H1 (cell line): ENCODE measurements at regions not wholly inside any gene's neighbourhood (a gene's known extent, or its start where the extent isn't known, plus 50 kb on each side); places are given as distances from the start of the nearest gene placed in this dataset.

ENCODE experiments used
- CTCF ChIA-PET: fragments of 300-600 bp; sonication (Branson Sonifier 250); formaldehyde crosslinking; loops from one replicate; lab custom pipeline; 2021; ENCODE audit not compliant: partially characterized antibody; lab: Charles Lee
- POLR2A ChIA-PET: fragments of 300-600 bp; sonication (Branson Sonifier 250); formaldehyde crosslinking; loops from one replicate; lab custom pipeline; 2021; ENCODE audit warnings: inconsistent platforms; ENCODE audit not compliant: partially characterized antibody; lab: Charles Lee
- DNase-seq, 2 experiments: peaks; one replicate each; pipeline versions ENCODE4 v3.0.0 to v3.0.0-alpha.2; 2010 to 2022; ENCODE audit warnings: low spot score in 2 of 2, low read depth in 1 of 2, mixed read lengths in 1 of 2
- FAIRE-seq: peaks from 2 replicates; lab custom pipeline; 2011; peaks lifted over from hg19 to GRCh38; lab: Jason Lieb, UNC
- H2AFZ ChIP-seq: 2 replicates; pipeline ENCODE4 v1.8.1; 2012; ENCODE audit warnings: low read length, inconsistent platforms
- H2AK5ac ChIP-seq: 2 replicates; pipeline ENCODE4 v1.6.1; 2013; ENCODE audit warnings: low read depth, low read length
- H2BK120ac ChIP-seq: replicated peaks from 2 replicates; pipeline ENCODE3; 2013; ENCODE audit warnings: low read depth, low read length, inconsistent platforms
- H2BK12ac ChIP-seq: 2 replicates; pipeline ENCODE4 v1.6.1; 2013; ENCODE audit warnings: low read depth, low read length
- H2BK15ac ChIP-seq: 2 replicates; pipeline ENCODE4 v1.6.1; 2013; ENCODE audit warnings: low read length
- H2BK20ac ChIP-seq: 2 replicates; pipeline ENCODE4 v1.6.1; 2013; ENCODE audit warnings: low read length
- H2BK5ac ChIP-seq: 2 replicates; pipeline ENCODE4 v1.6.1; 2013; ENCODE audit warnings: low read depth, low read length
- H3K14ac ChIP-seq: 2 replicates; pipeline ENCODE4 v1.6.1; 2013; ENCODE audit warnings: inconsistent platforms; ENCODE audit not compliant: insufficient read length
- H3K18ac ChIP-seq: 2 replicates; pipeline ENCODE4 v1.6.1; 2013; ENCODE audit warnings: low read length; ENCODE audit errors: extremely low read depth
- H3K23ac ChIP-seq: 2 replicates; pipeline ENCODE4 v1.6.1; 2013; ENCODE audit warnings: inconsistent platforms; ENCODE audit not compliant: insufficient read length
- H3K23me2 ChIP-seq: 2 replicates; pipeline ENCODE4 v1.6.1; 2013; ENCODE audit warnings: low read depth, low read length
- H3K27ac ChIP-seq: 2 replicates; pipeline ENCODE4 v1.6.1; 2011; ENCODE audit warnings: low read depth, low read length, inconsistent platforms
- H3K27me3 ChIP-seq, 4 experiments: replicated peaks in 1 of 4; 1 replicate in 1 of 4; 2 replicates in 3 of 4; pipeline versions ENCODE4 v1.6.1 to v1.8.1; 2011 to 2013; ENCODE audit warnings: low read length in 3 of 4, mild to moderate bottlenecking in 3 of 4, inconsistent platforms in 2 of 4, mixed read lengths in 2 of 4, moderate library complexity in 1 of 4; ENCODE audit not compliant: control insufficient read depth in 3 of 4, insufficient read depth in 3 of 4; ENCODE audit errors: extremely low read depth in 1 of 4
- H3K36me3 ChIP-seq, 4 experiments: 2 replicates each; pipeline versions ENCODE4 v1.6.1 to v1.8.1; 2011 to 2013; ENCODE audit warnings: mild to moderate bottlenecking in 4 of 4, low read length in 3 of 4, moderate library complexity in 2 of 4, control low read depth in 1 of 4, inconsistent platforms in 1 of 4; ENCODE audit not compliant: insufficient read depth in 4 of 4, control insufficient read depth in 2 of 4
- H3K4ac ChIP-seq: replicated peaks from 2 replicates; pipeline ENCODE3; 2013; ENCODE audit warnings: low read length, low read depth, mixed read lengths, inconsistent platforms; ENCODE audit not compliant: insufficient read length
- H3K4me1 ChIP-seq, 4 experiments: replicated peaks in 1 of 4; 1 replicate in 1 of 4; 2 replicates in 3 of 4; pipeline versions ENCODE4 v1.6.1 to v1.8.1; 2011 to 2013; ENCODE audit warnings: low read length in 3 of 4, inconsistent platforms in 2 of 4, mixed read lengths in 1 of 4; ENCODE audit not compliant: insufficient read depth in 4 of 4, control insufficient read depth in 3 of 4
- H3K4me2 ChIP-seq, 2 experiments: 2 replicates each; pipeline versions ENCODE4 v1.6.1 to v1.8.1; 2011 to 2013; ENCODE audit warnings: low read depth in 2 of 2, low read length in 2 of 2, control low read depth in 1 of 2, inconsistent platforms in 1 of 2, mild to moderate bottlenecking in 1 of 2; ENCODE audit not compliant: insufficient read depth in 1 of 2
- H3K4me3 ChIP-seq, 4 experiments: fragments of 200-600, 300-600 bp in 1 of 4; sonication (generic), shearing (Covaris generic), sonication (Bioruptor Twin) in 1 of 4; 2 replicates each; pipeline versions ENCODE4 v1.5.1 to v1.8.1; 2011 to 2016; ENCODE audit warnings: low read length in 4 of 4, low read depth in 3 of 4, control low read depth in 2 of 4, inconsistent platforms in 2 of 4, mild to moderate bottlenecking in 2 of 4, mixed read lengths in 1 of 4, moderate library complexity in 1 of 4; ENCODE audit not compliant: insufficient read depth in 2 of 4; ENCODE audit errors: extremely low read depth in 1 of 4
- H3K56ac ChIP-seq: replicated peaks from 2 replicates; pipeline ENCODE3; 2013; ENCODE audit warnings: low read depth, mild to moderate bottlenecking, mixed read lengths, low read length, inconsistent platforms; ENCODE audit not compliant: insufficient read length
- H3K79me1 ChIP-seq: 2 replicates; pipeline ENCODE4 v1.6.1; 2013; ENCODE audit warnings: low read depth, low read length, control low read depth
- H3K79me2 ChIP-seq, 2 experiments: 2 replicates each; pipeline versions ENCODE4 v1.6.1 to v1.8.1; 2012 to 2013; ENCODE audit warnings: low read length in 2 of 2, mild to moderate bottlenecking in 2 of 2, inconsistent platforms in 1 of 2; ENCODE audit not compliant: insufficient read depth in 2 of 2, control insufficient read depth in 1 of 2
- H3K9ac ChIP-seq, 4 experiments: replicated peaks in 1 of 4; 1 replicate in 1 of 4; 2 replicates in 3 of 4; pipeline versions ENCODE4 v1.6.1 to v1.8.1; 2011 to 2013; ENCODE audit warnings: low read depth in 3 of 4, low read length in 3 of 4, control low read depth in 2 of 4, mild to moderate bottlenecking in 2 of 4, moderate library complexity in 2 of 4, inconsistent platforms in 1 of 4; ENCODE audit errors: extremely low read depth in 1 of 4
- H3K9me3 ChIP-seq, 2 experiments: 2 replicates each; pipeline versions ENCODE4 v1.6.1 to v1.8.1; 2012 to 2013; ENCODE audit warnings: mild to moderate bottlenecking in 2 of 2, moderate library complexity in 2 of 2, control low read depth in 1 of 2, inconsistent platforms in 1 of 2, low read depth in 1 of 2, low read length in 1 of 2, mixed read lengths in 1 of 2; ENCODE audit not compliant: insufficient read depth in 2 of 2
- H4K20me1 ChIP-seq, 2 experiments: replicated peaks in 1 of 2; 2 replicates each; pipeline versions ENCODE3 to v1.8.1; 2011 to 2013; ENCODE audit warnings: inconsistent platforms in 2 of 2, low read length in 2 of 2, mild to moderate bottlenecking in 1 of 2; ENCODE audit not compliant: insufficient read depth in 2 of 2, control insufficient read depth in 1 of 2
- H4K5ac ChIP-seq: 2 replicates; pipeline ENCODE4 v1.6.1; 2013; ENCODE audit warnings: low read length, low read depth, mixed read lengths, inconsistent platforms; ENCODE audit not compliant: insufficient read length
- H4K8ac ChIP-seq: 2 replicates; pipeline ENCODE4 v1.8.0; 2013; ENCODE audit warnings: mild to moderate bottlenecking, moderate library complexity, low read length, inconsistent platforms; ENCODE audit not compliant: insufficient read depth; ENCODE audit errors: extremely low read depth
- H4K91ac ChIP-seq: replicated peaks from 2 replicates; pipeline ENCODE3; 2013; ENCODE audit warnings: low read length, mixed read lengths, inconsistent platforms; ENCODE audit not compliant: insufficient read length
- CHD2 ChIP-seq: IDR thresholded peaks from 2 replicates; pipeline ENCODE4 v1.6.1; 2012; ENCODE audit warnings: low read length, improper control_type of control experiment
- E2F6 ChIP-seq: IDR thresholded peaks from 2 replicates; pipeline ENCODE4 v1.6.1; 2012; ENCODE audit warnings: inconsistent platforms
- EGR1 ChIP-seq: IDR thresholded peaks from 2 replicates; pipeline ENCODE4 v1.6.1; 2011; ENCODE audit warnings: low read depth, low read length, borderline replicate concordance
- PHF8 ChIP-seq: fragments of 200-600 bp; sonication (generic); conservative IDR thresholded peaks from 2 replicates; pipeline ENCODE4 v1.7.1; 2012; ENCODE audit warnings: low read depth, mild to moderate bottlenecking, inconsistent platforms, low read length, moderate library complexity
- RNF2 ChIP-seq: fragments of 200-900, 300-1000 bp; sonication (generic); IDR thresholded peaks from 2 replicates; pipeline ENCODE4 v1.7.1; 2016; ENCODE audit warnings: borderline replicate concordance, low read depth, mild to moderate bottlenecking, antibody characterized with exemption, low read length; ENCODE audit not compliant: poor library complexity, severe bottlenecking; ENCODE audit errors: missing control alignments
- WGBS, 2 experiments: shearing (Covaris generic) in 1 of 2; methylation state at CpG; one replicate each; pipeline versions ENCODE4 v1.1.6 to v1.1.7; 2013 to 2015; ENCODE audit warnings: low lambda C conversion rate in 2 of 2, mixed read lengths in 2 of 2, inconsistent platforms in 1 of 2, low coverage in 1 of 2, missing lambda C conversion rate in 1 of 2; ENCODE audit not compliant: insufficient replicate concordance in 2 of 2, insufficient coverage in 1 of 2, insufficient read length in 1 of 2; ENCODE audit errors: extremely low coverage in 1 of 2, missing lambda C conversion rate in 1 of 2; 5-methylcytosine and 5-hydroxymethylcytosine counted together

GRCh38 chr2:239612133-239612532, 211.3 kb upstream of the HDAC4 start:
- H4K5ac ChIP-seq, result no peak overlapping the region
- H3K79me2 ChIP-seq, result no peaks in the 10 kb centered on the region
- H3K18ac ChIP-seq, result no peak overlapping the region
- no peak overlapping the region for H3K4ac ChIP-seq
- H3K4me3 ChIP-seq, result no peak overlapping the region
- no peaks in the 10 kb centered on the region for H3K36me3 ChIP-seq
- no peak overlapping the region for H4K8ac ChIP-seq
- H3K27me3 ChIP-seq, result no peaks in the 10 kb centered on the region
- H3K23me2 ChIP-seq, result no peaks in the 10 kb centered on the region
- H2AK5ac ChIP-seq, result no peak overlapping the region
- H3K56ac ChIP-seq, result no peak overlapping the region
- no peak overlapping the region for H3K14ac ChIP-seq
- WGBS, 2 experiments, result 87% methylated on average over 11 of the region's 11 CpGs; no CpG with 5 or more reads in 1 of the 2 experiments
- H4K91ac ChIP-seq, result no peak overlapping the region
- no peak overlapping the region for H3K27ac ChIP-seq
- FAIRE-seq (no peak), DNase-seq (no peak)
- H2BK15ac ChIP-seq, result no peak overlapping the region
- H3K9ac ChIP-seq, result no peak overlapping the region
- no peak overlapping the region for H3K4me2 ChIP-seq
- H2BK5ac ChIP-seq, result no peak overlapping the region; the same call in 1 of the 2 replicates
- CTCF ChIA-PET, result no interaction called here
- H2BK20ac ChIP-seq, result no peak overlapping the region
- H3K23ac ChIP-seq, result no peak overlapping the region
- H3K79me1 ChIP-seq, result no peaks in the 10 kb centered on the region
- H3K4me1 ChIP-seq, result peaks cover 0 to 8% (median 3%) of the 10 kb centered on the region in 4 experiments; a peak in 5 of 7 replicates
- peaks cover 0 to 5% of the 10 kb centered on the region in 2 experiments; a peak in 1 of 4 replicates for H3K9me3 ChIP-seq
- no peak overlapping the region for H2AFZ ChIP-seq
- POLR2A ChIA-PET, result no interaction called here
- H2BK12ac ChIP-seq, result no peak overlapping the region
- H4K20me1 ChIP-seq, result no peaks in the 10 kb centered on the region
- no peak overlapping the region for H2BK120ac ChIP-seq
- TF ChIP-seq EGR1 (no peak), RNF2 (no peak), CHD2 (no peak), PHF8 (no peak), E2F6 (no peak)
